HG03378 (cell line): ENCODE measurements at regions not wholly inside any gene's neighbourhood (a gene's known extent, or its start where the extent isn't known, plus 50 kb on each side); places are given as distances from the start of the nearest gene placed in this dataset.
"Not testable (repeated sequence)": the region's sequence is repeated elsewhere in the genome, so short reads cannot be mapped to it uniquely, and the experiment has no call there.

Experiments used
- ATAC-seq: cut with Tn5 transposase; IDR thresholded peaks from one replicate; pipeline ENCODE4 v1.9.1; 2021; ENCODE audit warnings: mild to moderate bottlenecking, moderate library complexity; ENCODE audit not compliant: unreplicated experiment

DNA sequence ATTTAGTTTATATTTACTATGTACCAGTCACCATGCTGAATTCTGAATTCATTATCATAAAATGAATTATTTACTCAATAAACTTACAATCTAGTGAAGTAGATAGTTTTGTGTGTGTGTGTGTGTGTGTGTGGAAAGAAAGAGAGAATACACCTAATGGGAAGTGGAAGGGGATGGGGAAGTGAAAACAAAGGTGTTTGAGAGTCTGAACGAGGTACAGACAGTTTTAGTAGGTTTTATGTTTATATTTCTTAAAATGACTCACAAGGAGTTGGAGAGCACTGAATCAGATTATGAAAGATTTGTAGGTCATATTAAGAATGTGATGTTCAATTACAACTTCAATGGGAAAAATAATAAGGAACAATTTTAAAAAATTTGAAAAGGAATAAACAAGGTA is 1753.0 kb downstream of the SLITRK1 start:
- no peak for ATAC-seq

DNA sequence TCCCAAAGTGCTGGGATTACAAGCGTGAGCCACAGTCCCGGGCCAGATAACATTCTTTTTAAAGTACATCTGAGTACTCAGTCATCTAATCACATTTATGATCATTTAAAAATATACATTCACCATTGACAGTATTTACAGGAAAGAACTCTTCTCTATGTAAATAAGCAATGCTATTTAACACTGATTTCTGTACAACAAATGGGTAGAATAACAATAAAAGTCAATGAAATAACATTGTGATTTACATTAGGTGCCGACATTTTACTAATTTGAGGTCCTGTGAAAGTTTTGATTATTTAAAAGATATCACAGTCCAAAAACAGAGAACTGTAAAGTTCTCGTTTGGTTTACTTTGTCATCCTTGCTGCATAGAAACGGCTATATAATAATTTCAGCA is 1763.7 kb downstream of the SLITRK1 start:
- no peak for ATAC-seq

DNA sequence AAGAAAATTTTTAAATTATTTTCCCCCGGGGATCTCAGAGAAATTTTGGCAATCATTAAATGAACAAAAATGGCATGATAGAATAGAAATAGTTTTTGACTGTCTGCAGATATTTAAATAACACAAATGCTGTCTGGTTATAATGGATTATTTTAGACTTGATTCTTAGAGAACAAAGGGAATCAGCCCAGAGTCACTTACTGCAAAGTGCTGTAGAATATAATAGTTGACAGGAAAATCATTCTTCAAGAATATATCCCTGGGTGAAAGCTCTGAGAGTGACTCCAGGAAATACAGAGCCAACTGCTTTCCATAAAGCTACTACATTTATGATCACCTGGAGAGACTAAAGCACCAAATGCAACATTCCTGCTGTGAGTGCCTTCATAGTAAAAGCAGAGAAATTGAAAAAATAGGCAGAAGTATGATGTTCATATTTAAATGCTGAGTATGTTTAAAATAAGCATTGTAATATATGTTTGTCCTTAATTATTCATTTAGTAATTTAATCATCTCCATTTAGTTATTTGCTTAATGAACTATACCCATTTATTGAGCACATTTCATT is 1765.8 kb downstream of the SLITRK1 start:
- no peak for ATAC-seq

DNA sequence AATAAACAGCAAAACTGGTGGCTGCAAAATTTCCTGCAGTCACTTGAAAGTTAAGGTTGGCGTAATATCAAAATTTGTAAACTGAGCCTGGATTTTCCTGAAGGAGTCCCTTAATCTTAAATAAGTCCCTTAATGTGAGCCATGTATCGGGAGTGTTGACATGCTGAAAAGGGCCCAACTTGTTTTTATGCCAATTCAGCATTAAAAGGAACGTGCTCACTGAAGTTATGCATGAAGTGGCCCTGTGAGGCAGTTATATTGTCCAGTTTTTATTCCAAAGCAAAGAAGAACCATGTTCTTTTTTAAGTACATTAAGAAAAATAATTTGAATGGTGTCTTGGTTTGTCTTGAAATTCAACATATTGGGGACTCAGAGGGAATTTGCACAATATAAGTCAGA is 1766.9 kb downstream of the SLITRK1 start:
- no peak for ATAC-seq

DNA sequence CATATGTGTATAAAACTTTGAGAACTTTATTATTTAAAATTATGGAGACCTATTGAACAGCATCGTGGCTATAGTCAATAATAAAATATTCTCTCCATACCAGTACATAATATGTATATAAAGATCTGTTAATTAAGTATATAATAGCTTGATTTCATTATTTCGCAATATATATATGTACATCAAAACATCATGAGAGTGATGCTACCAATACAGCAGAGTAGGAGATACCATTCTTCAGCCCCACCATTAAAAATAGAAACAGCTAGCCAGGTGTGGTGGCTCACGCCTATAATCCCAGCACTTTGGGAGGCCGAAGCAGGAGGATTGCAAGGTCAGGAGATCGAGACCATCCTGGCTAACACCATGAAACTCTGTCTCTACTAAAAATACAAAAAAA is 1755.3 kb upstream of the SPRY2 start:
- no peak for ATAC-seq

DNA sequence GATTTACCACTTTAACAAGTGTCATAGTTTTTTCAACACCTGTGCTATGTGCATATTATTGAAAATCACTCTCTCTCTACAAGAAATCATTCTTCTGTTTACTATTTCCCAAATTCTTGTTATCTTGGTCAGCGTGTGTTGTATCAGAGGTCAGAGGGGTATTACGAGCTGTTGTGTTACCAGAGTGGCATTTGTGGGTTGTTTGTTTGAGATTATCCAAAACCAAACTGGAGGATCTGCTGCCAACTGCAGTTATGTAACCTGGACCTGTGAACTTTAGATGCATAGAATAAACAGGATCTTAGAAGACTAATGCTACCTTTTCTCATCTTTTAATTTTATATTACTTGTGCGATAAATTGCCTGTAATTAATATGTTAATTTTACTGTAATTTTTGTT is 1751.4 kb upstream of the SPRY2 start:
- ATAC-seq: no peak

DNA sequence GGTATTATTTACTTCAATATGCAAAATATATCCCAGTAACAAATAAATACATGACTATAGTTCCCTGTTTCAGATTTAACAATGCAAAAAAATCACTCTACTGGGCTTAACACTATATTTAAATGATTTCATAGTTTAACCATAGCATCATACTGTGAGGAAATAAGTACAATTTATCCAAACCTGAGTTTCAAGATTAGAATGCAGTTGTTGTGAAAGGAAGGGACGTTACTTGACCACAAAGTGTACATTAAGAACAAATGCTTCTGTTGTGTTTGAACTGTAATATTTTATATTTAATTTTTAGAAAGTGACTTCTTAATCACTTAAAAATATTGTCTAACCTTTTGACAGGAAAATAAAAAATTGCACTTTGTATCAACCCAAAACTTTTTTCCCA is 1747.9 kb upstream of the SPRY2 start:
- ATAC-seq: no peak

DNA sequence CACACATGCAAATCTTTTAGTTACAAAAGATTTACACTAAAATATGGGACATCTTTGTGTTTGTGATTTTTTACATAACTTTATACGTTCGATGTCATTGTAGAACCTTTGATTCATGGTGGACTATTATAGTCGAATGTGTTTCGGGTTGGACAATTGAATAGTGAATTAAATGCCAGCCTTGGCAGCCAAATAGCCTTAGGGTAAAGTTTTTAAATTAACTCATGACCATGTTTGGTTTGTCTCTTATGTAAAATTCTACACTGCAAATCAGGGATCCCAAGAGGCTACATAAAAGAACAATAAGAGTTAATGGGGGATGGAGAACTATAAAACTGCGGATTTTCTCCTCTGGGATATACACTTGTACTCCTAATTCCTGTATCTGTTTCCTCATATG is 1735.6 kb upstream of the SPRY2 start:
- no peak for ATAC-seq

DNA sequence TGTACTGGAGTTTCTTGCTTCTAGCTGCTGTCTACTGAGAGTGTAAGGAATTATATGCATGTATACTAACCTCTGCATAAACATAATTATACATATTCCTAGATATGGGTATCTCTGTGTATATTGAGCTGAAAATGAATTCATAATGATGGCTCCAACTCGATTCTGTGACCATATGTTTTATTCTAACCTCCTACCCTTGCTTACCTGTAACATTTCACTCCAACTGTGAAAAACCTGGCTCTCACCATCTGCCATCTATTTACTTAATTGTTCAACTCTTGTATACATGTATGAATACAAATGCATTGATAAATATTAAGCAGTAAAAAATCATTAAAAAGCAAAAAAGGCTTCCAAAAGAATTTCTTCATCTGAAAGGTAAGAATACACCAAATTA is 1729.5 kb upstream of the SPRY2 start:
- ATAC-seq: no peak

DNA sequence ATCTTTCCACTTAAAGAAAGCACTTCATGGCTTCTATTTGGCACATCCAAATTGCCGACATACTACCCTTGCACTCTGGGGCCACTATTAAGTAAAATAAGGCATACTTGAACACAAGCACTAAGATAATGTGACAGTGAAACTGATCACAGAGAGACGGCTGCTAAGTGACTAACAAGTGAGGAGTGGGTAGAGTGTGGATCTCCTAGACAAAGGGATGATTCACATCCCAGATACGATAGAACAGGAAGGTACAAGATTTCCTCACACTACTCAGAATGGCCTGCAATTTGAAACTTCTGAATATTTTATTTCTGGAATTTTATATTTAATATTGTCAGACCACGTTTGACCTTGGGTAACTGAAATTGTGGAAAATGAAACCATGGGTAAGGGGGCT is 1721.8 kb upstream of the SPRY2 start:
- no peak for ATAC-seq

DNA sequence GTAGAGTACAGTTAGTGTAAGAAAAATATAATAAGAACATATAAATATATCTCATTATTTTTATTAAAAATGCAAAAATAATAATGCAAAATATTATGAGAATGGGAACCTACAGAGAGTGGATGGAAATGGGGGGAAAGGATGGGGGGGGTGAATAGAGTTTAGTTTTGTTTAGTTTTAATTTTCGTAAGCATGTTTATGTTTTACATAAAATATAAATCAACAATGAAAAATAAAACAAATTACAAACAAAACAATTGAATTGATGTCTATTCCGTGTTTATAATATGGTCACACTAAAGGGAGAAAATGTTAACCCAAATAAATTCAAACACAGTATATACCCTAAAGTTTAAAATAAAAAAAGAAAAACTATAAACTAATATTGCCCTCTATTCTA is 1717.4 kb upstream of the SPRY2 start:
- ATAC-seq: no peak

DNA sequence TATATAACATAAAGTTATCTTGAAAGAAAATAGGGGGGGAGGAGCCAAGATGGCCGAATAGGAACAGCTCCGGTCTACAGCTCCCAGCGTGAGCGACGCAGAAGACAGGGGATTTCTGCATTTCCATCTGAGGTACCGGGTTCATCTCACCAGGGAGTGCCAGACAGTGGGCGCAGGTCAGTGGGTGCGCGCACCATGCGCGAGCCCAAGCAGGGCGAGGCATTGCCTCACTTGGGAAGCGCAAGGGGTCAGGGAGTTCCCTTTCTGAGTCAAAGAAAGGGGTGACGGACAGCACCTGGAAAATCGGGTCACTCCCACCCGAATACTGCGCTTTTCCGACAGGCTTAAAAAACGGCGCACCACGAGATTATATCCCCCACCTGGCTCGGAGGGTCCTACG is 1704.4 kb upstream of the SPRY2 start:
- ATAC-seq: not testable (repeated sequence)

DNA sequence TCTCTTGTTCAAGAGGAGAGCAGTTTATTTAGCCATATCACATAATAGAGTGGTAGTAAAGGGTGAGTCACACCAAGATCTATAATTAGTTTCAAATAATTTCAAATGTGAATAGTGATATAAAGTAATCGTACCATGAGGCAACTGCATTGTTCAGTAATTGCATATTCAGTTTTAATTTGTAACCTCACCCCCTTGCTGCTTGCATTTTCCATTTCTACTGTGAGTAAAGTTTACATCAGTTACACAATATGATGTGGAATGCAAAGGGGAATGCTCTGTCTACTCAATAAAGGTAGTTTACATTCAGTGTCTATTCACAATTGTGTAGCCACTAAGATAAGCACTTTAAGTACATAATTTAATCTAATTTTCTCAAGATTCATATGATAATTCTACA is 1695.7 kb upstream of the SPRY2 start:
- no peak for ATAC-seq

DNA sequence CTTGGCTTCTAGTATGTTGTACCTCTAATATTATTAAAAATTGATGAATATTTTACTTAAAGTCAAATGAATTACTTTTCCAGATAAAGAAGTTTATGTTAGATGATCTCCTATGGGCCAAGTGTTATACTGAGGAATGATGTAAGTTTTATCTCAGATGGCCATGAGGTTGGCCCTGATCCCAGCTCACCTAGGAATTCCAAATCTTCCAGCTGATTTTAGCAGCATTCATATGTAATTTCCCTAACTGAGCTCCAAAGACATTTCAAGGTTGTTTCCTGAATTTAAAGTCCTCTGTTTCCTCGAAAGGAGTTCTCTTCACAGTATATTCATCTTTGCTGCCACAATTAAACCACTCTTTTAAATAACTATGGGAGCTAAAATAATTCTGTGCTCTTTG is 1670.4 kb upstream of the SPRY2 start:
- ATAC-seq: no peak

DNA sequence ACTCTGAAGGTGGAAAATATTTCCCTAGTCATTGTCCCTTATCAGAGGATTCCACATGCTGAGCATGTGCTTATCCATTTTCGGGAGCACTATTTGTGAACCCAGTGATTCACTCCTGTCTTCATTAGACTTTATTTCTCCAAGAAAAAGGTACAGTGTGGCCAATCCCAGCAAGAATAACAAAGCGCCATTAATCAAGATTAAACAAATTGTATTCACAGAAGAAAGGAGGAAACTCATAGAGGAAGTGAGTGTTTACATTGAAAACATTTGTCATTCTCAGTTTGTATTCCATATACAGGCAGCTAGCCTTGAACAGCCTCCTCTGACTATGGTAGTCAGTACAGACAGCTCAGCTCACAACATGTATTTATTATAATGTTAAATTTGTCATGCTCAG is 1669.9 kb upstream of the SPRY2 start:
- no peak for ATAC-seq

DNA sequence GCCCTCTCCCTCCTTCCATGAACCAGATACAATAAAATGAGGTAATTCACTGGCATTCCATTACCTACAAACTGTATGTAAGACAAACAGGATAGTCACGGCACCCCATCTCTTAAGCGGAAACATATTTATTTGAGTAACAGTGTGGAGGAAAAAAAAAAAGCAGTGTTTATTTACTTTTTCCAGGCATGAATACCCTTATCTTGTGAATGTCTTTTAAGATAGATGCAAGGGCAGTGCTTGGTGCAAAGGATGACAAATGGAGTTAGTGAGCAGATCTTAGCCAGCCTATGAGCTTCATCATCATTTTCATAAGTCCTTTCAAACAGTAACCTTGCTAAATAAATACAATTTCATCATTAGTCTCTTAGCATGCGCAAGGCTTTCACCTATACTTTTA is 1661.8 kb upstream of the SPRY2 start:
- no peak for ATAC-seq

DNA sequence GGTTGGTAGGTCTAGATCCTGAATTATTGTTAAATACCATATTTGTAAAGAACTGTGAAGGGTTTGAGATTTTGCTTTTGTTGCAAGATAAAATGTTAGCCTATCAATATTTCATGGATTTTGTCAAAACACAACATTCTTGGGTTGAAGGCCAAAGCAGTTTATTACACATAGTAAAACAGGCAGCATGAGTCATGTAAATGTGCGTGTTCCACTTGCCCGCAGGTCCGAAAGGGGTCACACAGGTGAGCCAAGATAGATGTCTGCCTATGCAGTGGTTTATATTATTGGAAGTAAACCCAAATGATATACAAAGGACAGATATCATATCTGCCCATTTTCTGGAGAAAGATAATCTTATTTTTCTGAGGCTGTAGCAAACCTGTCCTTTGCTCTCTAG is 1654.4 kb upstream of the SPRY2 start:
- no peak for ATAC-seq

DNA sequence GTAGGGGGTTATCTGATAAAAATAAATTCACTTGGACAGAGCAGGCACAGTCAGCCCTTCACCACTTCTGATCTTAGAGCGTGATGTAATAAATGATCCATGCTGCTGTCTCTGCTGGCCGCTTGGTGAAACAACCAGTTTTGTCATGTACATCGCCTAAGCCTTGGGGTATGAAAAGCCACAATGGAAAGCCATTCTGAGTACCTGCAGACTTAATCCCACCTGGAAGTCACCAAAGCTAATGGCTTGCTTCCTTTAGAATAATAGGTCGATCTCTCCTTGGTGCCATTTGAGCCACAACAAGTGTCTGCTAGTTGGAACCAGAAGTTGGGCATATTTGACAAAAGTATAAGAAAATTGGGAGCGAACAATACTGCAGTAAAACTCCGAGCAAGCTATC is 1649.7 kb upstream of the SPRY2 start:
- ATAC-seq: no peak

DNA sequence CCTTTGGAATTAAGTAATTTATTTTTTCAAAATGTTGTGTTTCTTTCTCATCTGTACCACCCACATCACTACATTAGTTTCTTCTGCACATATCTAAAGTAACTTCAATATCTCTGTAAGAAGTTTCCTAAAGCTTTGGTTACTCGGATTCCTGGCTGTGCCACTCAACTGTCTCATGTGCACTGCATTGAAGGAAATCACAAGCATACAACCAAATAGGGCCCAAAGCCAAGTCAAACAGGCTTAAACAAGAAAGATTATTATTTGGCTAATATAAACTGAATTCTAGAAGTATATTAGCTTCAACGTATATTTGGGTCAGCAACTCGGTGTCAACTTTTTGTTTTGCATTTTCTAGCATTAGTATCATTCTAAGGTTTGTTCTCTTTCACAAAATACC is 1647.6 kb upstream of the SPRY2 start:
- ATAC-seq: no peak

DNA sequence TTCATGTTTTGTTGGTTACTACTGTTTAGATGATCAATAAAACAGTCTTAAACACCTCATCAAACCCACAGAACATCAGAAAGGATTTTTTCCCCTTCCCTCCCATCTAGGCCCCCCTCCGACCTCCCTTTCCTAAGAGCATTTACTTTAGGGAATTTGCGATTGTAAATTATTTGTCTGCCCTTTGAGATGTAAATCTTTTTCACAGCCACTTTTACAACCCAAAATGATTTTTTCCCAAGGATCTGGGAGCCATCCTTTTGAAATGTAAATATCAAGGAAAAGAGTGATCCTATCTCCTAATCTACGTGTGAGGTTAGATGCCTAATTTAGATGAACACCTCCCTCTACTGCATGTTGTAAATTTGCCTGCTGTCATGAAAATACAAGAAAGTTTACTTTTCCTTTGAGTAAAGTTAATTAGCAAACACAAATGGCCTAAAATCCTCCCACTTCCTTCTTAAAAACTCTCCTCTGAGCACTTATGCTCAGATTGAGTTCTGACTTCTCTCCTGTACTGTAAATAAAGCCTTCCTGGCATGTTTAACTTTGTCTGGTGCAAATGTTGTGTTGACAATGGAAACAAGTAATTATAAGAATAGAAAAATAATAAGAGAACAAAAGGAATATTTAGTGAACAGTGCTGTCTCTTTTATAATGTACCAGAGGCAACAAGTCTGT is 1646.9 kb upstream of the SPRY2 start:
- no peak for ATAC-seq

DNA sequence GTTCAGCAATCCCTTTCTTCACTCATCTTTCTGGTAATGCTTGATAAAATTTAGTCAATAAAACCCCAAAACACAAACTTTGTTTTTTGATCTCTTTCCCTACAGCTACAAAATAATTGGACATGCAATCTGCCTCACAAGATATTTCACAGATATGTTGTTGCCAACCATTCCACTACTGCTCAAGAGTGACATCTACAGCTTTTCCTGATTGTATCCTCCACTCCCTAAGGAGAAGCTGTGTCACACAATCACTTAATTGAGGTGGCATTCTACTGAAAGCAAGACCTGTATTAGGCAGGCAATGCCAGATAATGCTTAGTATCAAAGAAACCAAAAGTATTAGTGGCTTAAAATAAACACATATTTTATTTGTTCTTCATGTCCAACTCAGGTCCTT is 1646.2 kb upstream of the SPRY2 start:
- no peak for ATAC-seq

DNA sequence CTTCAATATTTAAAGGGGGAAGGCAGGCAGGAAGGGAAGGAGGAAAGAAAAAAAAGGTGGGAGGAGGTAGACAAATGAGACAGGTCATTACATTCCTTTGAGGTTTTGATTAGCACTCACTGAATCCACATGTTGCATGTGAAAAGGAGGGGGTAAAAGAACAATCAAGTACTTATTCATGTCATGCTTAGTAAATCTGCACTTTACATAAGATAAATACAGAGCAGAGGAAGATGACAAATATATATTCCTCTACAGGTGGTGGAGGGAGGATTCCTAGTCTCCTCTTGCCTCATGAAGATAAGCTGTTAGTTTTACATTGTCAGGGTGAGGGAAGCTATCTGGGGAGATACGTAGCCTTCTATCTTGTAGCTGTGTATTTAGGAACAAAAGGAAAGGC is 1645.4 kb upstream of the SPRY2 start:
- no peak for ATAC-seq

DNA sequence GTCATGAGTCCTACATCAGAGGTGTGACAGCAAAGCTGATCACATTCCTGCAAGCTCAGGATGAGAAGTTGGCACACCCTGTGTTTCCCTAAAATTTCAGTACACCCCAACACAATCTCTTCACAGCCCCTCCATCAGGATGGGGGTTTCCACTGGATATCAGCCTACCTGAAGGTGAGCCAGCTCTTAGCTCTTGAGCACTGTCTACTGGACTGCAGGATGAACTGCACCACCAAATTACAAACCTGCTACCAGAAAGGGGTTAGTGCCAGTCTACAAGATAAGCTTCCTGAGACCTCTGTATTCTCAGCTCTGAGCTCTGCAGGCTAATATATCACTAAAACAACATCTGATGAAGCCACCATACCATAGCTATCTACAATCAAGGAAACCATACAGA is 1616.2 kb upstream of the SPRY2 start:
- ATAC-seq: no peak
